Mesenchymal stem cell (in vitro differentiated cells and primary cell): ENCODE measurements at regions not wholly inside any gene's neighbourhood (a gene's known extent, or its start where the extent isn't known, plus 50 kb on each side); places are given as distances from the start of the nearest gene placed in this dataset.
"Not testable (repeated sequence)": the region's sequence is repeated elsewhere in the genome, so short reads cannot be mapped to it uniquely, and the experiment has no call there.

Source experiments
- DNase-seq: peaks from one replicate; pipeline ENCODE4 v3.0.0-alpha.2; 2013
- H2AFZ ChIP-seq: one replicate; pipeline ENCODE4 v1.6.1; 2013; ENCODE audit warnings: low read depth, mild to moderate bottlenecking, control low read depth, inconsistent platforms, low read length, moderate library complexity
- H2AK5ac ChIP-seq: 2 replicates; pipeline ENCODE4 v1.6.1; 2013; ENCODE audit warnings: low read length, moderate library complexity, mild to moderate bottlenecking, inconsistent platforms; ENCODE audit not compliant: severe bottlenecking
- H2BK120ac ChIP-seq: one replicate; pipeline ENCODE4 v1.6.1; 2013; ENCODE audit warnings: low read depth, mild to moderate bottlenecking, inconsistent platforms, low read length, moderate library complexity
- H2BK12ac ChIP-seq, 2 experiments: one replicate each; pipeline ENCODE4 v1.6.1; 2013; ENCODE audit warnings: inconsistent platforms in 2 of 2, low read length in 2 of 2, mild to moderate bottlenecking in 2 of 2, moderate library complexity in 2 of 2, control low read depth in 1 of 2
- H2BK15ac ChIP-seq: one replicate; pipeline ENCODE4 v1.6.1; 2013; ENCODE audit warnings: mild to moderate bottlenecking, low read depth, inconsistent platforms; ENCODE audit not compliant: poor library complexity, severe bottlenecking
- H2BK5ac ChIP-seq: 2 replicates; pipeline ENCODE4 v1.6.1; 2013; ENCODE audit warnings: low read depth, mild to moderate bottlenecking, low read length, control low read depth, inconsistent platforms; ENCODE audit not compliant: poor library complexity, severe bottlenecking
- H3K14ac ChIP-seq, 2 experiments: one replicate each; pipeline ENCODE4 v1.6.1; 2013; ENCODE audit warnings: inconsistent platforms in 2 of 2, low read length in 2 of 2, control low read depth in 1 of 2, mild to moderate bottlenecking in 1 of 2, moderate library complexity in 1 of 2
- H3K18ac ChIP-seq, 2 experiments: one replicate each; pipeline ENCODE4 v1.6.1; 2013; ENCODE audit warnings: inconsistent platforms in 2 of 2, low read length in 2 of 2, control low read depth in 1 of 2, low read depth in 1 of 2, mild to moderate bottlenecking in 1 of 2
- H3K23ac ChIP-seq, 2 experiments: one replicate each; pipeline ENCODE4 v1.6.1; 2013; ENCODE audit warnings: inconsistent platforms in 2 of 2, low read length in 2 of 2, mild to moderate bottlenecking in 2 of 2, moderate library complexity in 2 of 2, control low read depth in 1 of 2
- H3K27ac ChIP-seq: 2 replicates; pipeline ENCODE4 v1.5.1; 2013; ENCODE audit warnings: mild to moderate bottlenecking, moderate library complexity, low read length, control low read depth, inconsistent platforms; ENCODE audit not compliant: poor library complexity, severe bottlenecking
- H3K27me3 ChIP-seq, 2 experiments: 2 replicates each; pipeline versions ENCODE4 v1.6.1 to v1.7.0; 2013; ENCODE audit warnings: low read length in 2 of 2, mild to moderate bottlenecking in 2 of 2, moderate library complexity in 2 of 2, control low read depth in 1 of 2, inconsistent platforms in 1 of 2; ENCODE audit not compliant: control insufficient read depth in 1 of 2, insufficient read depth in 1 of 2
- H3K36me3 ChIP-seq, 2 experiments: 2 replicates each; pipeline versions ENCODE4 v1.6.1 to v1.7.0; 2013; ENCODE audit warnings: low read length in 2 of 2, control low read depth in 1 of 2, inconsistent platforms in 1 of 2, low read depth in 1 of 2, mild to moderate bottlenecking in 1 of 2; ENCODE audit not compliant: insufficient read depth in 2 of 2, control insufficient read depth in 1 of 2
- H3K4ac ChIP-seq, 2 experiments: one replicate each; pipeline ENCODE4 v1.6.1; 2013; ENCODE audit warnings: inconsistent platforms in 2 of 2, low read length in 2 of 2, mild to moderate bottlenecking in 2 of 2, moderate library complexity in 2 of 2, control low read depth in 1 of 2, low read depth in 1 of 2
- H3K4me1 ChIP-seq: 2 replicates; pipeline ENCODE4 v1.6.1; 2013; ENCODE audit warnings: low read depth, low read length, control low read depth; ENCODE audit not compliant: control insufficient read depth, insufficient read depth
- H3K4me2 ChIP-seq: 2 replicates; pipeline ENCODE4 v1.6.1; 2013; ENCODE audit warnings: low read length, mild to moderate bottlenecking, inconsistent platforms; ENCODE audit not compliant: poor library complexity, severe bottlenecking
- H3K4me3 ChIP-seq, 2 experiments: 2 replicates each; pipeline versions ENCODE4 v1.5.1 to v1.7.0; 2013; ENCODE audit warnings: low read length in 2 of 2, mild to moderate bottlenecking in 2 of 2, control low read depth in 1 of 2, low read depth in 1 of 2; ENCODE audit not compliant: insufficient read depth in 1 of 2
- H3K79me1 ChIP-seq: replicated peaks from 2 replicates; pipeline ENCODE4 v1.6.1; 2013; ENCODE audit warnings: mild to moderate bottlenecking, control low read depth, low read length, inconsistent platforms; ENCODE audit not compliant: poor library complexity, severe bottlenecking
- H3K9ac ChIP-seq: 2 replicates; pipeline ENCODE4 v1.7.0; 2013; ENCODE audit warnings: mild to moderate bottlenecking, low read length, moderate library complexity
- H3K9me3 ChIP-seq: 2 replicates; pipeline ENCODE4 v1.7.0; 2013; ENCODE audit warnings: mild to moderate bottlenecking, low read length; ENCODE audit not compliant: control insufficient read depth
- H4K8ac ChIP-seq: one replicate; pipeline ENCODE4 v1.6.1; 2013; ENCODE audit warnings: inconsistent platforms, mild to moderate bottlenecking, low read length, moderate library complexity
- H4K91ac ChIP-seq: one replicate; pipeline ENCODE4 v1.6.1; 2013; ENCODE audit warnings: mild to moderate bottlenecking, low read length, inconsistent platforms
- WGBS: methylation state at CpG from one replicate; pipeline ENCODE4 v1.1.7; 2013; ENCODE audit warnings: mixed read lengths; 5-methylcytosine and 5-hydroxymethylcytosine counted together

GRCh38 chr14:85852123-85852522, 322.2 kb downstream of the FLRT2 start:
- not testable (repeated sequence) for H3K9me3 ChIP-seq, H3K18ac ChIP-seq, H2AFZ ChIP-seq, H3K27me3 ChIP-seq, H2AK5ac ChIP-seq, H2BK15ac ChIP-seq, H3K79me1 ChIP-seq, DNase-seq, H3K9ac ChIP-seq, H2BK5ac ChIP-seq, H3K27ac ChIP-seq, H4K91ac ChIP-seq, H3K4me2 ChIP-seq, H2BK12ac ChIP-seq, H3K4me3 ChIP-seq, H2BK120ac ChIP-seq, H3K36me3 ChIP-seq, H3K4me1 ChIP-seq, H3K23ac ChIP-seq, H3K4ac ChIP-seq, H3K14ac ChIP-seq, H4K8ac ChIP-seq
- no CpG with 5 or more reads among the region's 4 CpGs for WGBS

DNA sequence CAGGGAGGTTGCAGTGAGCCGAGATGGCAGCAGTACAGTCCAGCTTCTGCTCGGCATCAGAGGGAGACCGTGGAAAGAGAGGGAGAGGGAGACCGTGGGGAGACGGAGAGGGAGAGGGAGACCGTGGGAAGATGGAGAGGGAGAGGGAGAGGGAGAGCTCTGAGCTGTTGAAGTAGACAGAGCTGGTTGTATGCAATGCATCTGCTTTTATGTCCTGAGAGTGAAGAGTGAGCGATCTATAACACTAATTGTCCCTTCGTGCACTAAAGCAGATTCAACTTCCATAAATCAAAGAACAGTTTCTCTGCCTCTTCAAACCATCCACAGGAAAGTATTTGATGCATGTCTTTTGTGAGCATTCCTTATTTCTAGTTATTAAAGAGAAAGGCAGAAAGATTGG, 300.6 kb downstream of the FLRT2 start:
- H3K36me3 ChIP-seq, H2AK5ac ChIP-seq, H3K27me3 ChIP-seq, H3K27ac ChIP-seq, H3K18ac ChIP-seq, H4K8ac ChIP-seq, H3K4me1 ChIP-seq, H3K9ac ChIP-seq, H2BK12ac ChIP-seq, H3K23ac ChIP-seq, DNase-seq, H3K79me1 ChIP-seq, H2BK15ac ChIP-seq, H2BK120ac ChIP-seq, H3K4me2 ChIP-seq, H3K14ac ChIP-seq, H2AFZ ChIP-seq, H3K4me3 ChIP-seq, H4K91ac ChIP-seq, H3K9me3 ChIP-seq, H3K4ac ChIP-seq, H2BK5ac ChIP-seq: not testable (repeated sequence)
- WGBS = 97% methylated on average over 5 of the region's 8 CpGs

DNA sequence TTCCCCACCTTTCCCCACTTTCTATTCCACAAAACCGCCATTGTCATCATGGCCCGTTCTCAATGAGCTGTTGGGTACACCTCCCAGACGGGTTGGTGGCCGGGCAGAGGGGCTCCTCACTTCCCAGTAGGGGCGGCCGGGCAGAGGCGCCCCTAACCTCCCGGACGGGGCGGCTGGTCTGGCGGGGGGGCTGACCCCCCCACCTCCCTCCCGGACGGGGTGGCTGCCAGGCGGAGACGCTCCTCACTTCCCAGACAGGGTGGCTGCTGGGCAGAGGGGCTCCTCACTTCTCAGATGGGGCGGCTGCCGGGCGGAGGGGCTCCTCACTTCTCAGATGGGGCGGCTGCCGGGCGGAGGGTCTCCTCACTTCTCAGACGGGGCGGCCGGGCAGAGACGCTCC, 299.7 kb downstream of the FLRT2 start:
- H2BK120ac ChIP-seq, H3K14ac ChIP-seq, H2BK15ac ChIP-seq, H3K4me2 ChIP-seq, H3K9ac ChIP-seq, H2BK12ac ChIP-seq, H3K9me3 ChIP-seq, H2AFZ ChIP-seq, H3K27ac ChIP-seq, H3K4me1 ChIP-seq, H3K4ac ChIP-seq, DNase-seq, H4K91ac ChIP-seq, H3K23ac ChIP-seq, H3K79me1 ChIP-seq, H3K4me3 ChIP-seq, H3K36me3 ChIP-seq, H3K18ac ChIP-seq, H2AK5ac ChIP-seq, H4K8ac ChIP-seq, H3K27me3 ChIP-seq, H2BK5ac ChIP-seq: not testable (repeated sequence)
- WGBS = 98% methylated on average over 11 of the region's 25 CpGs

- Histone ChIP-seq H3K4me3 (no peak overlapping the region), H3K27me3 (no peaks in the 10 kb centered on the region), H3K4ac (no peak overlapping the region), H3K27ac (no peak overlapping the region), H3K23ac (no peak overlapping the region), H3K18ac (no peak overlapping the region), H2AK5ac (no peak overlapping the region), H3K9ac (no peak overlapping the region), H2BK12ac (no peak overlapping the region), H3K36me3 (no peaks in the 10 kb centered on the region), H4K8ac (no peak overlapping the region), H2AFZ (no peak overlapping the region), H3K4me2 (no peak overlapping the region), H3K9me3 (no peaks in the 10 kb centered on the region), H4K91ac (no peak overlapping the region), H2BK15ac (no peak overlapping the region), H2BK120ac (no peak overlapping the region), H3K79me1 (no peaks in the 10 kb centered on the region), H2BK5ac (no peak overlapping the region), H3K4me1 (no peaks in the 10 kb centered on the region), H3K14ac (no peak overlapping the region)
- WGBS = 62% methylated on average over 1 of the region's 1 CpG
- DNase-seq = no peak
Measured at GRCh38 chr14:85824526-85824925, 294.6 kb downstream of the FLRT2 start.
